HG03432 (cell line): ENCODE measurements at regions not wholly inside any gene's neighbourhood (a gene's known extent, or its start where the extent isn't known, plus 50 kb on each side); places are given as distances from the start of the nearest gene placed in this dataset.

Experiments used
- ATAC-seq: cut with Tn5 transposase; IDR thresholded peaks from one replicate; pipeline ENCODE4 v1.9.1; 2021; ENCODE audit warnings: mild to moderate bottlenecking, moderate library complexity; ENCODE audit not compliant: unreplicated experiment

DNA sequence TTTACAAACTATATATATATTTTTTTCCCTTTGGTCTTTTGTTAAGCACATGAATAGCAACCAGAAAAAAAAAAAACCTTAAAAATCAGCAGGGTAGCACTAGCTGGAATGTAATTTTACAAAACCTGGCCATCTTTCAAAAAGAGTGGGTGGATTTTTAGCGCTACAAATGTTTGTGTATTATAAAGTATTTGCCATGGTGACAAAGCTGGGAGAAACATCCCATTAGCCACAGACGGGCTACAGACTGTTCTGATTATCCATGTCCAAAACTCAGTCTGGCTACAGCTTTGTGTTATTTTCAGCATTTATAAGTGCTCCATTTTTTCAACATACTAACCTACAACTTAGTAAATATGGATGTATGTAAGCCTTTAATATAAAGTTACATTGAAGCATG lies 249.5 kb upstream of the TANK start:
- ATAC-seq, result no peak

GRCh38 chr2:160911258-160911657 lies 249.0 kb upstream of the TANK start:
- ATAC-seq, result no peak

DNA sequence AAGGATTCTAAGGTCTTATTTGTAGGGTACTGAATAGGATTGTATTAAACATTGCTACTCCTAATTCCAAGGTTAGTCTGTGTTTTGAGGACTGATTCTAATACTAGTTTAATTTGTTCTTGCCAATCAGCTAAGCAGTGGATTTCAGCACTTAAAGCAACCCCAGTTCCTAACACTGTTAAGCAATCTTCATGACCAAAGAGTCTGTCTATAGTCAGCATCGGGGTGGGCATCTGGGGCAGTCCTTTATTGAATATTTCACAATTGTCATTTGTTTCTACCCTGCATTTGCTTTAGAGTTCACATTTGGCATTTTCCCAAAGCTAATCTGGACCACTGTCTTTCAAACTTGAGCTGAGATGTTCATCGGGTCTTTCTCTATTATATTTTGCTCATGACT lies 248.0 kb upstream of the TANK start:
- no peak for ATAC-seq

GRCh38 chr2:160913323-160913722 lies 246.9 kb upstream of the TANK start:
- ATAC-seq, result no peak

DNA sequence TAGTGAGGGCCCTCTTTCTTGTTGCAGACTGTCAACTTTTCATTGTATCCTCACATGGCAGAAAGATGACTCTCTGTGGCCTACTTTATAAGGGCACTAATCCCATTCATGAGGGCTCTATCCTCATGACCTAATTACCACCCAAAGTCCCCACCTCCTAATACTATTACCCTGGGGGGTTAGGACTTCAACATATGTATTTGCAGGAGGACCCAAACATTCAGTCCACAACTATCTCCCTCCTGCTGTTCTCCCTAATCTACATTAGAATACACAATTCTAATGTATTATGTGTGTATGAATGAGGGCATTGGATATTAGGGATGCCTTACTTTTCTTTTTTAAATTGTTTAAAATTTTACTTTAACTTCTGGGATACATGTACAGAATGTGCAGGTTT lies 246.0 kb upstream of the TANK start:
- ATAC-seq, result no peak

GRCh38 chr2:160916300-160916699 lies 243.9 kb upstream of the TANK start:
- ATAC-seq, result no peak

GRCh38 chr2:160917850-160918249 lies 242.4 kb upstream of the TANK start:
- no peak for ATAC-seq

DNA sequence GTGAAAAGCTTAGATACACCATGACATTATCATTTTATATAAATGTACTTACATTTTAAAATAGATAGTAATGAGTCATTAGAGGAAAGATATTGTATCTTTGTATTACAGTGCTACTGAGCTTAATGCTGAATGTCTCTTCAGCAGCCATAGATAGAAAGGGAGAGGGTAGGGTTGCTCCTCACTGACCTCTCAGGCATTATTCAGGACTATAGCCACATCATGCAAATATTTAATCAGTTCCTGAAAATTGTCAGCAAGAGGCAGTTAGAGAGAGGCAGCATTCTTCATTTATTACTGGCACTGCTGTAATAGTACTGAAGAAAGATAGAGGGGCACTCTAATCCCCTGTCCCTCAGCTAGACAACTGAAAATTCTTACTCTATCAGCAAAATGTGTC lies 242.0 kb upstream of the TANK start:
- no peak for ATAC-seq

DNA sequence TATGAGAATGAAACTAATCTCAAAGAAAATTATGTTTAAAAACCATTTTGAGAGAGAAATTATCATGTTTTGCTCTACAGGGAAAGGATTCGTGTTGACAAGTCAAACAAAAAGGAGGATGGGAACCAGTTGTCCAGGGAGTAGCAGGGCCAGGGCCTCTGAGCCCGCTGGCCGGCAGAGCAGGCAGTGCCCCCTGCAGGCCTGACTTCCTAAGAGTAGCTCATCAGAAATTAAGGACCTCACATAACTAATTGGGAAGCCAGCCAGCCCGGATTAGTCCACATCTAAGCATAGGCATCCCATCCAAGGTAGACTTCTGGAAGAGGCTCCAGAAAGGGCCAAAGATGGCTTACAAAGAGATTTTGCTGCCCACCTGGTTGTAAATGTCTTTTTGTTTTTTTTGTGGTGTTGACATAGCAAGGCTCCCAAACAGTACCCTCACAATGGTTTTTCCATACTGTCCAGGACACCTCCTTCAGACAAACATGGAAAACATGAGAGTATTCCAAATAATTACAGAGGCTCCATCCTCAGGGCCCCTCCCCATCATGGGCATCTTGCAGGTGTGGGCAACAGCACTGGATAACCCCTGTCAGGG lies 241.2 kb upstream of the TANK start:
- ATAC-seq, result peak; percentile 51

DNA sequence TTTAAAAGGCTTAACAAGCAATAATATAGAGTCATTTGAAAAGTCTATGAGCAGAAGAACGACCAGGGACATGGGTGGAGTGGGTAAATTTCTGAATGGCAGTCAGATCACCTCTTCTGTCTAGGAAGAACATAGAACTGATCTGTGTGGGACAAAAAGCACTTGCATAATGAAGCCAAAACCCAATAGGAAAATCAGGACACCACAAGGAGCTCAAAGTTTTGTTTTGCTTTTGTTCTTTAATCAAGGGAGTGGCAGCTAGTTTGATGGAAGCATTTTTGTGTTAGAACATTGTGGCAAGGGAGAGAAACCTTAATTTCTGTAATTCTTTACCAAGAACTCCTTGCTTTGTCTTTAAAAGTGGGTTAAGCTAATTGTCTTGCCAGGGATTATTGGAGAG lies 240.2 kb upstream of the TANK start:
- ATAC-seq, result no peak

DNA sequence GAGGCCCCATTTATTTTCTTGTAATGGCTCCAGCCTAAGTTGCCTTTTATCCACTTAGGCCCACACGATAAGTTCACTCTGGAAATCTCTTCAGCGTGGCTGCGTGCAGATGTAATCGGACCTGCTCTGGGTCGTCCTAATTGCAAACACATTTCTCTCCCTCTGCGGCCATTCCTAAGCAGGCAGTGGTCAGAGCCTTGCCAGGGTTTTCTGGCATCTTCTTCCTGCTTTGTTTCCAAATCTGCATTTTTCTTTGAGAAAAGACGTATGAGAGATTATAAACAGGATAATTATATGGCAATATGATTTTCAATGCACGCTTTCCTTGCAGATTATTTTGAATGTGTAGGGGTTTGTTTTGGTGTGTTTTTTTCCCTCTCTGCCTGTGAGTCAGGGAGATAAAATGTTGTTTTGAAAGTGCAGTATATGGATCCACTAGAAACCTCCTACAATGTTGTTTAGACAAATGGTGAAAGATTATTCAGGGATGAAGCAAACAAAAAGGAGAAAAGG lies 239.4 kb upstream of the TANK start:
- no peak for ATAC-seq

DNA sequence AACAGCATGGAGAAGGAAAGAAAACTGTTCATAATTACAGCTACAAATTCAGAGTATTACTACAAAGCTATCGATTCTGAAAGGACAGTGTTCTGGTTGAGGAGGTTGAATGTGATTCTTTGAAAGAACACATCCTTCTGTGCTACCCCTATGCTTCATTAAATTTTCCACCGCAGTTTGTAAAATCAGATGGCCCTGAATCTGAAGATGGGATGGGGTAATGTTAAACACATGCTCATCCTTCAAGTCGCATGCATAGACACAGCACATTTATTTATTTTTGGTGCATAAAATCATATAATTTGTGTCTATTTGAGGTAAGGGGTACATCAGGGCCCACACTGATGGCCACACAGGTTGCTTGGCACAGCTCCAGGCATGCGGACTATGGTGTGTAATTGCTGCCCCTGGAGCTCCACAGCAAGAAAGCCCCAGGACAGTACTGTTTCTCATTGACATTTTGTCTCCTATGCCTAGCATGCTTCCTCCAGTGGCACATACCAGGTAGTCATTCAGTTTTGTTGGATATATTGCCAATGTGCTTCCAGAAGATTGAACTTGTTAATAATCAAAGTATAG lies 238.8 kb upstream of the TANK start:
- no peak for ATAC-seq

- ATAC-seq, result no peak
These were observed 235.3 kb upstream of the TANK start for GRCh38 chr2:160924936-160925353.

- no peak for ATAC-seq
These were observed 234.3 kb upstream of the TANK start for GRCh38 chr2:160925956-160926355.

DNA sequence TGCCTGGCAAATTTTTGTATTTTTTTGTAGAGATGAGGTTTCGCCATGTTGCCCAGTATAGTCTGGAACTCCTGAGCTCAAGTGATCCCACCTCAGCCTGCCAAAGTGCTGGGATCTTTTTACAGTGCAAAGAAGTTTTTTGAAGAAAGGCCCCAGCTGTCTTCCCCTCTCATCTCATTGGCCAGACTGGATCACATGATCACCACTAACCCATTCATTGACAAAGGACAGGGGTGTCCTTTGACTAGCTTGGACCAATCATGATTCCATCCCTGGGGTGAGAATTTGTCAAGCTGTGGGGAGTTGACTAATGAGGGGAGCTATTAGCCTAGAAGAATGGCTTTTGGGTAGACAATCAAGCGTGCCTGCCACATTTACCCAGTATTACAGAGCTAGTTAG lies 232.9 kb upstream of the TANK start:
- ATAC-seq, result no peak

DNA sequence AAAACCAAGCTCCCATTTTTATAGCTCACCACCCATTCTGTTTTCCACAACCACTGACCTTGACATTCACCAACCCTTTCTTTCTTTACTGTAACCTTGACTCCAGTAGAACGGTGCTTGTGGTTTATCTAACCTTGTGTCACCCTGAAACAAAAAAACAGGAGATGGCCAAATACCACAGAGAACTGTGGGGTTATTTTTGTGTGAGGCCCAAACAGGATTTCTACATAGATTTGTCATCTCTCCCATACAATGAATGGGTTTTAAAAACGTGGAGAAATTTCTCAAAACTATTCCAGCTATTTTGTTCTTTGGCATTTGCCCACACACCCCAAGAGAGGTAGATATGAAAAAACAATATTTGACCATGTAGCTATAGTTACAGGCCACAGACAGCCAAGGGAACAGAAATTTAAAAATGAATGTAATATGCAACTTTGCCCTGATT lies 231.3 kb upstream of the TANK start:
- no peak for ATAC-seq

DNA sequence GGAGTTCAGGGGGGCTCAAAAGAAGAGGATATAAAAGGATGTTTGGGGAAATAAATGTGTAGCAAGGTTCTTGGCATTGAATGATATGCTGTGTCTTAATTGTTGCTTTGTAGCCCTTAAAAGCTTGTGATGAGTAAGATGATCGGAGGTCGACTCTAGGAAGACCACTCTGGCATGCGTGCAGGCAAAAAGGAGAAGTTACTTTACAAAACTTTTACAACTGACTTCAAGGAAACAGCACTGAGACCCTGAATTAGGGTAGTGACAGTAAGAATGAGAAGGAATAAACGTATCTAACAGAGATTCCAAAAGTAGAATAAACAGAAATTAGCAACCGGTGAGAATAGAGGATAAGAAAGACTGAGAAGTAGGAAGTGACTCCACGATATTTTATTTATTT lies 228.7 kb upstream of the TANK start:
- no peak for ATAC-seq

GRCh38 chr2:160932960-160933359 lies 227.3 kb upstream of the TANK start:
- no peak for ATAC-seq

DNA sequence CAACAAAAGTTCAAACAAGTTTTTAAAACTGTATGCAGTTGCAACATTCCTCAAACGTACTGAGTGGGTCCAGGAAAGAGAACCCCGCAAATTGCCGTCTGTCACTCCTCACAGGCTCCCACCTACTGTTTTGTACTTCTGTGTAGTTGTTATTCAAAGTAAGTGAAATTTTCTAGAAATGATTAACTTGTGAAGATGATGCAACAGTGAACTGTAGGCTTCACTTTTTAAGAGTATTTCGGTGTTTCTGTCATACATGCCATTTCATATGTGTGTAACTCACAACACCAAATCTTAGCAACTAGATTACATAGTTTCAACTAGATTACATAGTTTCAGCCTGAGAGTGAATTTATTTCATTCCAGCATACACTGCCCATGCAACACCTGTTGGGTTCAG lies 226.0 kb upstream of the TANK start:
- ATAC-seq, result no peak

DNA sequence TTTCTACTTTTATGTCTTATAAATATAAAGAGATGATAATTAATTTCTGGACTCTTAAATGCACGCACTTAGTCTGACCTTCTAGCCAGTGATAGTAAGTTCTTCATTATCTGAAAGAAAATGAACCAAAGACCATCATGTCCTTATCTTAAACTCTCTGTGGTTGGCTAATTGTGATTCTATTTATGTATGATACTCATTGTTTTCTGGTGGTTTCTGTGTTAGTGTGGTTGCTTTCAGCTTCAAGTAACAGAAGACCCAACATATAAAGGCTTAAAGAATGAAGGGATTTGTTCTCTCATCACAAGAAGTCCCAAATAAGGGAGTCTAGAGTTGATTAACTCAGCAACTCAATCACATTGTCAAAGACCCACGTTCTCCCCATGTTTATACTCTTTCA lies 225.2 kb upstream of the TANK start:
- ATAC-seq, result no peak

- ATAC-seq, result no peak
These were observed 224.0 kb upstream of the TANK start for GRCh38 chr2:160936044-160936806.

DNA sequence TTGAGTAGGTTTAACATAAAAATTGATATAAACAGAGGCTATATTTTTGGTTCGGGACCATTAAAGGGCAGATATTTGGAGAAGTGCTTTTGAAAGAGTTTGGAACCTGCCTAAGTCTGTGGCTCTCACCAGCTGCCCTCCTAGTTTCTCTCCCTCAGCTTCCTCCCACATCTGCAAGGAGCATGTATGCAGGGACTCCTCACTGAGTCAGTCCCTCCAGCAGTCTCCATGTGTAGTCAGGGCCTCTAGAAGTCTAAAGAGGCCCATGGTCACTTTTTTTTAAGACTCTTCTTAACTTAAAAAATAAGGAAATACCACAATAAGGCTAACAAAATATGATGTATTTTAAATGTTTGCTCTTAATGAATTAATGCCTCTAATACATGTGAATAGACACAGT lies 220.0 kb upstream of the TANK start:
- ATAC-seq, result peak; percentile 7
